ENCODE measurements at regions not wholly inside any gene's neighbourhood (a gene's known extent, or its start where the extent isn't known, plus 50 kb on each side); places are given as distances from the start of the nearest gene placed in this dataset.

DNA sequence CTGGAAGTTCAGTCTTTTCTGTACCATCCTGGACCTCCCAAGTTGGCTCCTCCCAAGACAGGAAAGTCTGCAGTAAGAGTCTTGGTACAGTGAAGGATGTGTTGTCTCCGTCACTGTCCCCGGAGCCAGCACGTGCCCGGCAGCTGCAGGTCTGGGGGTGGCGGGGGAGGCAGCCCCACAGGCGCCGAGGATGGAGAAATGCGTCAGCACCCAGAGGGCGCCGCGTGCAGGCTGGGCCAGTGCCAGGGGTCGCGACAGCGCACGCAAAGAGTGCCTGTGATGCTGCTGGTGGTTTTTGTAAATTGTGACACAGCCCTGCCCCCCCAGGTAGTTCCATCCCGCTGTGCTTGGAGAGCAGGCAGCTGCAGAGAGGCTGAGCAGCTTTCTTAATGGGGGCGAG, 1200.5 kb downstream of the BRD1 start:
- TF ChIP-seq, protein P1, sequence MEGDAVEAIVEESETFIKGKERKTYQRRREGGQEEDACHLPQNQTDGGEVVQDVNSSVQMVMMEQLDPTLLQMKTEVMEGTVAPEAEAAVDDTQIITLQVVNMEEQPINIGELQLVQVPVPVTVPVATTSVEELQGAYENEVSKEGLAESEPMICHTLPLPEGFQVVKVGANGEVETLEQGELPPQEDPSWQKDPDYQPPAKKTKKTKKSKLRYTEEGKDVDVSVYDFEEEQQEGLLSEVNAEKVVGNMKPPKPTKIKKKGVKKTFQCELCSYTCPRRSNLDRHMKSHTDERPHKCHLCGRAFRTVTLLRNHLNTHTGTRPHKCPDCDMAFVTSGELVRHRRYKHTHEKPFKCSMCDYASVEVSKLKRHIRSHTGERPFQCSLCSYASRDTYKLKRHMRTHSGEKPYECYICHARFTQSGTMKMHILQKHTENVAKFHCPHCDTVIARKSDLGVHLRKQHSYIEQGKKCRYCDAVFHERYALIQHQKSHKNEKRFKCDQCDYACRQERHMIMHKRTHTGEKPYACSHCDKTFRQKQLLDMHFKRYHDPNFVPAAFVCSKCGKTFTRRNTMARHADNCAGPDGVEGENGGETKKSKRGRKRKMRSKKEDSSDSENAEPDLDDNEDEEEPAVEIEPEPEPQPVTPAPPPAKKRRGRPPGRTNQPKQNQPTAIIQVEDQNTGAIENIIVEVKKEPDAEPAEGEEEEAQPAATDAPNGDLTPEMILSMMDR (IDR thresholded peaks at IDR 0.05) = no peak
- TF ChIP-seq ZFX (IDR thresholded peaks at IDR 0.05; ENCODE audit: borderline replicate concordance) = no peak
